Prostate gland (tissue), 2 donors: ENCODE measurements at regions not wholly inside any gene's neighbourhood (a gene's known extent, or its start where the extent isn't known, plus 50 kb on each side); places are given as distances from the start of the nearest gene placed in this dataset.

Experiments used
- POLR2A ChIP-seq: fragments of 450-650 bp; IDR thresholded peaks from one replicate; pipeline ENCODE4 v1.6.1; 2016; ENCODE audit warnings: antibody characterized with exemption, mild to moderate bottlenecking
- POLR2AphosphoS5 ChIP-seq: sonication (generic); formaldehyde crosslinking; IDR thresholded peaks from one replicate; pipeline ENCODE4 v1.6.1; 2017; ENCODE audit warnings: antibody characterized with exemption
- TF ChIP-seq, protein P1 (sequence below), 4 experiments: fragments of 200-600 bp in 2 of 4; fragments of 450-650 bp in 2 of 4; sonication (generic) in 2 of 4; IDR thresholded peaks; 1 replicate in 3 of 4; 2 replicates in 1 of 4; pipeline ENCODE4 v1.5.1; 2016 to 2019; ENCODE audit warnings: antibody characterized with exemption in 4 of 4, mild to moderate bottlenecking in 2 of 4, moderate library complexity in 2 of 4

DNA sequence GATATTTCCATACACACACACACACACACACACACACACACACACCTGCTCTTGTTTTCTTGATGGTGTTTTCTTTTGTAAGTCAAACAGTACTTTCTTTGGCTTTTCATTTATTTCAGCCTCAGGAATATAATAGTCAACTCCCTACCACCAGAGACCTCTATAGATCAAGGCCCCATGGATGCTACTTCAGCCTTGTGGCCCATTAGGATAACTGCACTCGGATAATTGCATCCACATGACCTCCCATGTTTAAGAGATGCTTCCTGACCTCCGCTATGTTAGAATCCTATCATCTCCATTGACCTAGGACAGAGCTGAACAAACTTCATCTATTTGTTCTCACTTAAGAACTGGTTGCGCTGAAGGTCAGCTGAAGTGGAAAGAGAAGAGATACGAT lies 1094.0 kb upstream of the B3GALT2 start:
- TF ChIP-seq, protein P1, sequence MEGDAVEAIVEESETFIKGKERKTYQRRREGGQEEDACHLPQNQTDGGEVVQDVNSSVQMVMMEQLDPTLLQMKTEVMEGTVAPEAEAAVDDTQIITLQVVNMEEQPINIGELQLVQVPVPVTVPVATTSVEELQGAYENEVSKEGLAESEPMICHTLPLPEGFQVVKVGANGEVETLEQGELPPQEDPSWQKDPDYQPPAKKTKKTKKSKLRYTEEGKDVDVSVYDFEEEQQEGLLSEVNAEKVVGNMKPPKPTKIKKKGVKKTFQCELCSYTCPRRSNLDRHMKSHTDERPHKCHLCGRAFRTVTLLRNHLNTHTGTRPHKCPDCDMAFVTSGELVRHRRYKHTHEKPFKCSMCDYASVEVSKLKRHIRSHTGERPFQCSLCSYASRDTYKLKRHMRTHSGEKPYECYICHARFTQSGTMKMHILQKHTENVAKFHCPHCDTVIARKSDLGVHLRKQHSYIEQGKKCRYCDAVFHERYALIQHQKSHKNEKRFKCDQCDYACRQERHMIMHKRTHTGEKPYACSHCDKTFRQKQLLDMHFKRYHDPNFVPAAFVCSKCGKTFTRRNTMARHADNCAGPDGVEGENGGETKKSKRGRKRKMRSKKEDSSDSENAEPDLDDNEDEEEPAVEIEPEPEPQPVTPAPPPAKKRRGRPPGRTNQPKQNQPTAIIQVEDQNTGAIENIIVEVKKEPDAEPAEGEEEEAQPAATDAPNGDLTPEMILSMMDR (IDR thresholded peaks at IDR 0.05), result no peak
- TF ChIP-seq POLR2AphosphoS5 (no peak), POLR2A (no peak)
